Fibroblast of the aortic adventitia (primary cell): ENCODE measurements at regions not wholly inside any gene's neighbourhood (a gene's known extent, or its start where the extent isn't known, plus 50 kb on each side); places are given as distances from the start of the nearest gene placed in this dataset.
A peak's percentile ranks its signal among the peaks of the same experiment; 100 is the strongest.

Experiments
- DNase-seq: peaks from one replicate; pipeline ENCODE4 v3.0.0-alpha.2; 2010; ENCODE audit warnings: low read depth
- H3K4me3 ChIP-seq: 2 replicates; pipeline ENCODE4 v1.5.1; 2011; ENCODE audit warnings: low read depth, mild to moderate bottlenecking, control low read depth, low read length, moderate library complexity
- TF ChIP-seq, protein P1 (sequence below): IDR thresholded peaks from 2 replicates; pipeline ENCODE4 v1.5.1; 2011; ENCODE audit warnings: mild to moderate bottlenecking, low read length, control low read depth, inconsistent platforms; ENCODE audit not compliant: insufficient read depth

DNA sequence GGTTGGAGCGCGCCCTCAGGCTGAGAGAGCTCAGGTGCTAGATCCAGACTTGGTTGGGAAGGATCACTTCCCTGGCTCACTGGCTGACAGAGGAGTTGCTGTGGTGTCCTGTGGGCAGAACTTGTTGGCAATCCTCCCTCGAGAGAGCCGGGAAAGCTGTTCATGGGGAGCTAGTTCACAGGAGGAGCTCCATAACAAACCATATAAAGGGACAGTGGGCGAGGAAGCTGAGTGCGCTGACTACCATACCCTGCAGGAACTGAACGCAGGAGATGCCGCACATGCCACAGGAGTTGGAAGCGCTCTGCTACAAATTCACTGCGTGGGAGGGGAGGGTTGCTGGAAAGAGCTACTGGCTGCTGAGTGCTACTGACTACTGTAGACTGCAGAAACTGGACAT is 243.2 kb downstream of the OGFRL1 start:
- TF ChIP-seq, protein P1, sequence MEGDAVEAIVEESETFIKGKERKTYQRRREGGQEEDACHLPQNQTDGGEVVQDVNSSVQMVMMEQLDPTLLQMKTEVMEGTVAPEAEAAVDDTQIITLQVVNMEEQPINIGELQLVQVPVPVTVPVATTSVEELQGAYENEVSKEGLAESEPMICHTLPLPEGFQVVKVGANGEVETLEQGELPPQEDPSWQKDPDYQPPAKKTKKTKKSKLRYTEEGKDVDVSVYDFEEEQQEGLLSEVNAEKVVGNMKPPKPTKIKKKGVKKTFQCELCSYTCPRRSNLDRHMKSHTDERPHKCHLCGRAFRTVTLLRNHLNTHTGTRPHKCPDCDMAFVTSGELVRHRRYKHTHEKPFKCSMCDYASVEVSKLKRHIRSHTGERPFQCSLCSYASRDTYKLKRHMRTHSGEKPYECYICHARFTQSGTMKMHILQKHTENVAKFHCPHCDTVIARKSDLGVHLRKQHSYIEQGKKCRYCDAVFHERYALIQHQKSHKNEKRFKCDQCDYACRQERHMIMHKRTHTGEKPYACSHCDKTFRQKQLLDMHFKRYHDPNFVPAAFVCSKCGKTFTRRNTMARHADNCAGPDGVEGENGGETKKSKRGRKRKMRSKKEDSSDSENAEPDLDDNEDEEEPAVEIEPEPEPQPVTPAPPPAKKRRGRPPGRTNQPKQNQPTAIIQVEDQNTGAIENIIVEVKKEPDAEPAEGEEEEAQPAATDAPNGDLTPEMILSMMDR = no peak
- DNase-seq = no peak
- no peak overlapping the region for H3K4me3 ChIP-seq

DNA sequence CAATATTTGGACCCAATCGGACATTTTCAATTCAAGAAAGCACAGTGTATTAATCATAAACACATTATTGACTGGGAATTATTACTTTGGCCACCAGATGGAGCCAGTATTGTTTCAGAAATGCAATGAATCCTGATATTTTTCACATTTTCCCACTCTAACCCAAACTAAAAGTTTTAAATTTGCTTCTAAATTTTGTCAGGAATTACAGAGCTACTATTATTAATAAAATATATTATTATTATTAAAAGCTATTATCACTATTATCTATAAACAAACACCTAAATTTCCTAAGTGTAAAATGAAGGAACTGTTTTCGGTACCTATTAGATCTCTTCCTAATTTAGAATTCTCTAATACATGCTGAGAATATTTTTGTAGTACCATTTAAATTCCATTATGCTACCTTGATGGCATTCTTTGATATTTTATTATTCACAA is 245.3 kb downstream of the OGFRL1 start:
- DNase-seq = peak; percentile 68
- TF ChIP-seq, protein P1 = peak; percentile 60
- no peak overlapping the region for H3K4me3 ChIP-seq

DNA sequence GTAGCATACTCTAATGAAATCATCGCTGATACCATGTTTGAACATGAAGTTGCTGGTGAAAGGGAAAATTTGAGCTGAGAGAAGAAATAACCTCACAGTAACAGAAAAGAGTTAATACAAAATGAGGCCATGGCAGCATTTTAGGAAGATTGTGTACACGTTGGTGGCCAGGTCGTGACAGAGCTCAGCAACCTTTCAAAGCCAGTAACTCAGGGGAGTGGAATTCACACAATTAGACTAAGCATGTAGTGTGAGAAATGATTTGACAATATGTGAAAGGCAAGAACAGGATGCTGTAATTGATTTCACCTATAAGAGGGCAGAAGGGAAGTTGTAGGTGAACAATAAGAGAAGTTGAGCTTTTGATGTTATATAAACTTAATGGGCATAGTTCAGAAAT is 246.3 kb downstream of the OGFRL1 start:
- H3K4me3 ChIP-seq = no peak overlapping the region
- TF ChIP-seq, protein P1 = no peak
- DNase-seq = no peak

DNA sequence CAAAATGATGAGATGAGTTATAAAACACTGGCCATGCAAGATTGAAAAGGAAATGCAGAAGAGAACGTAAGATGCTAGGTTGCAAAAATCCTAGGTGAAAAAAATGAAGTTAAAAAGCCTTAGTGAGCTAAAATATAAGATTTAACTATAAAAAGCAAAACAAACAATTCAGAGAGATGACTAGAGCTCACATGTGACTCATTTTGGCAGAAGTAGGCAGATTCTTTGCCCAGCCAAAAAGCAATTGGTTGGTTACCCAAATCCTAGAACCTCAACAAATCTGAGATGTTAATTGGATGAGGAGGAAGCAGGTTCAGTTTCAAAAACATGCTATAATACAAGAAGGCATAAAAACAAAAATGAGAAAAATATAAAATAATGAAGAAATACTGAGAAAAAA is 249.1 kb downstream of the OGFRL1 start:
- DNase-seq = peak; percentile 71
- TF ChIP-seq, protein P1 = no peak
- no peak overlapping the region for H3K4me3 ChIP-seq

DNA sequence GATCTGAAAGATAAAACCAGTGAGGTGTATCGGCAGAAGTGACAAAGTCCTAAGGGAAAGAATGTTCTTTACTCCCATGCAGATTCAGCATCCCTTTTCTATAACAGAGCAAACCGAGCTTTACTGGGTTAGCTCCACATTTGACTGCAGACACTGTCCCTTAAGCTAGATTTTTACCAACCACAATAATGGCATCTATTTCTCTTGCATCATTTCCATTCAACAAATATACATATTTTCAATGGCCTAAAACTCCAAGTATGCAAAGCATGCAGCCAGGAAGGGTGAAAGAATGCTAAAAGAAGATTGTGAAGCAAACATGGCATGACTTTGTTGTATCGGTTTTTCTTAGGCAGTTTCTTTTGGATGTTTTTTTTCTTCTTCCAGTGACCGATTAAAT is 255.4 kb downstream of the OGFRL1 start:
- H3K4me3 ChIP-seq = no peak overlapping the region
- TF ChIP-seq, protein P1 = no peak
- DNase-seq = peak; percentile 78

DNA sequence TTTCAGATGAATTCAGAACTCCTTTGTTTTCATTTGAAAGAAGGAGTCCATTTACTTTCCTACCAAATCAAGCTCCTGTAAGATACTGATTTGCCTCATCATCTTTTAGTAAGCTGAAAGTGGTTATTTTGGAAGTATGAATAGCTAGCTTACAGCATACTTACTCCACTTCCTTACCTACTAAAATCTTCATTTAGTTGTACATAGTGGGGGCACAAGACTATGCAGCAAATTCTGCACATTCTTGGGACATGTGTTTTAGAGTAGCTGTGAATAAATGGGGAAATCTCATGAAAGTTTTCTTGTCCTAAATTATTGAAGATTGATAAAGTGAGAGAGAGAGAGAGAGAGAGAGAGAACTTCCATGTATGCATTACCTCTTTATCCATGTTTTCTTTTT is 256.3 kb downstream of the OGFRL1 start:
- DNase-seq = no peak
- TF ChIP-seq, protein P1 = no peak
- no peak overlapping the region for H3K4me3 ChIP-seq

DNA sequence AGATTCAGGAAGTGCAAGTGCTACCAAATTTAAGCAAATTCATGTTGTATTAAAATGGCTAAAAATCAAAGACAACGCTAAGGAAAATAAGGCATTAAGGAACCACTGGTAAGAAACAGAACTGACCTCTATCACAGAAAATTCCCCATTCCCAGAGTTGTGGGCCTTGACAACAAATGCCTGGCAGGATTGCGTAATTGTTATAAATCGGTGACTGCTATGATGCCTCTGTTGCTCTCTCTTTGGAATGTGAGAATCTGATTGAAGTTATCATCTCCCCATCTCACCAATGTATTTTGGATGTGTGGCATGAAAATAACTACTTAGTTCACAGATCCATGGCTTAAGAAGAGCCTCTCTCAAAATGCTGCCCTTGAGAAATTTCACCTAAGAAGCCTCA is 257.3 kb downstream of the OGFRL1 start:
- TF ChIP-seq, protein P1 = no peak
- H3K4me3 ChIP-seq = no peak overlapping the region
- DNase-seq = no peak
